Fibroblast of lung (primary cell): ENCODE measurements at regions not wholly inside any gene's neighbourhood (a gene's known extent, or its start where the extent isn't known, plus 50 kb on each side); places are given as distances from the start of the nearest gene placed in this dataset.

ENCODE experiments used
- DNase-seq, 2 donors: peaks; one replicate each; pipeline versions ENCODE4 v3.0.0 to v3.0.0-alpha.2; 2010; ENCODE audit warnings: low read depth in 2 of 2
- H2AFZ ChIP-seq: 2 replicates; pipeline ENCODE4 v1.5.1; 2012; ENCODE audit warnings: low read length, control low read depth, inconsistent platforms
- H3K27ac ChIP-seq: 2 replicates; pipeline ENCODE4 v1.5.1; 2011; ENCODE audit warnings: low read length, control low read depth; ENCODE audit not compliant: insufficient read depth
- H3K27me3 ChIP-seq: 2 replicates; pipeline ENCODE4 v1.5.1; 2011; ENCODE audit warnings: mild to moderate bottlenecking, low read length; ENCODE audit not compliant: control insufficient read depth, insufficient read depth
- H3K36me3 ChIP-seq: 2 replicates; pipeline ENCODE4 v1.5.1; 2011; ENCODE audit warnings: low read length; ENCODE audit not compliant: control insufficient read depth, insufficient read depth
- H3K4me1 ChIP-seq: 2 replicates; pipeline ENCODE4 v1.5.1; 2011; ENCODE audit warnings: low read length; ENCODE audit not compliant: control insufficient read depth, insufficient read depth; ENCODE audit errors: extremely low read depth
- H3K4me2 ChIP-seq: 2 replicates; pipeline ENCODE4 v1.5.1; 2011; ENCODE audit warnings: low read length, control low read depth; ENCODE audit not compliant: insufficient read depth; ENCODE audit errors: extremely low read depth
- H3K4me3 ChIP-seq, 4 experiments: fragments of 200-600 bp in 1 of 4; sonication (generic) in 1 of 4; replicated peaks in 1 of 4; 2 replicates each; pipeline ENCODE4 v1.5.1; 2011 to 2016; ENCODE audit warnings: low read length in 4 of 4, low read depth in 3 of 4, mild to moderate bottlenecking in 3 of 4, control low read depth in 2 of 4, inconsistent platforms in 1 of 4, mixed read lengths in 1 of 4; ENCODE audit not compliant: insufficient read depth in 1 of 4; ENCODE audit errors: control extremely low read depth in 1 of 4
- H3K79me2 ChIP-seq: 2 replicates; pipeline ENCODE4 v1.5.1; 2012; ENCODE audit warnings: mild to moderate bottlenecking, low read length, inconsistent platforms; ENCODE audit not compliant: control insufficient read depth, insufficient read depth
- H3K9ac ChIP-seq: 2 replicates; pipeline ENCODE4 v1.5.1; 2011; ENCODE audit warnings: mild to moderate bottlenecking, low read length, control low read depth; ENCODE audit not compliant: insufficient read depth
- H3K9me3 ChIP-seq: 2 replicates; pipeline ENCODE4 v1.5.1; 2012; ENCODE audit warnings: low read depth, low read length; ENCODE audit not compliant: control insufficient read depth, insufficient read depth
- H4K20me1 ChIP-seq: 2 replicates; pipeline ENCODE4 v1.5.1; 2011; ENCODE audit warnings: low read length; ENCODE audit not compliant: control insufficient read depth, insufficient read depth; ENCODE audit errors: extremely low read depth
- CTCF ChIP-seq, 2 donors: IDR thresholded peaks in 1 of 2; conservative IDR thresholded peaks in 1 of 2; 1 replicate in 1 of 2; 2 replicates in 1 of 2; pipeline ENCODE4 v1.5.1; 2011 to 2012; ENCODE audit warnings: low read length in 2 of 2, control low read depth in 1 of 2, inconsistent platforms in 1 of 2, low read depth in 1 of 2, mild to moderate bottlenecking in 1 of 2
- EZH2 ChIP-seq: IDR thresholded peaks from 2 replicates; pipeline ENCODE4 v1.5.1; 2012; ENCODE audit warnings: low read length, control low read depth, mild to moderate bottlenecking; ENCODE audit errors: missing control alignments

DNA sequence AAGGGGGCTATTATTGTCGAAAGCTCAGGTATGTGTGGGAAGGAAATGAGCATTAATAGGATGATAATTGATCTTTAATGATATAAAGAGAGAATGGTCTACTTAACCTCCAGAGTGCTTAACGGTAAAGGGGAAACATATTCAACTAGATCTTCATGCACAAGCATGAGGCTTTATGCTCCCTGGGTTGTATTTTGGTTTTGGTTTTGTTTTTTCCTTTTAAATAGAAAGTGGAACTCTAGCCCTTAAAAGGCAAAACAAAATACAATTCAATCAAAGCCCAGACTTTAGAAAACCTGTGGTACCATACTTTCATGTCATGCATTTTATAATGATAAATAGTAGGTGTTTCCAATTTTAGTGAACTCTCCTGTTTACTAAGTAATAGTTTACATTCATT, 622.7 kb downstream of the METTL15 start:
- Histone ChIP-seq H3K4me1 (no peaks in the 10 kb centered on the region), H2AFZ (no peak overlapping the region), H3K9ac (no peak overlapping the region), H3K9me3 (no peaks in the 10 kb centered on the region), H3K4me3 (no peak overlapping the region), H3K79me2 (no peaks in the 10 kb centered on the region), H4K20me1 (no peaks in the 10 kb centered on the region), H3K4me2 (no peak overlapping the region), H3K27ac (no peak overlapping the region), H3K27me3 (no peaks in the 10 kb centered on the region), H3K36me3 (no peaks in the 10 kb centered on the region)
- DNase-seq: no peak
- TF ChIP-seq CTCF (conservative IDR thresholded peaks at IDR 0.05 in 1 of 2, IDR thresholded peaks at IDR 0.05 in 1 of 2; ENCODE audit: low read depth in 1 of 2, low read length in 2 of 2) (no peak), EZH2 (no peak)

DNA sequence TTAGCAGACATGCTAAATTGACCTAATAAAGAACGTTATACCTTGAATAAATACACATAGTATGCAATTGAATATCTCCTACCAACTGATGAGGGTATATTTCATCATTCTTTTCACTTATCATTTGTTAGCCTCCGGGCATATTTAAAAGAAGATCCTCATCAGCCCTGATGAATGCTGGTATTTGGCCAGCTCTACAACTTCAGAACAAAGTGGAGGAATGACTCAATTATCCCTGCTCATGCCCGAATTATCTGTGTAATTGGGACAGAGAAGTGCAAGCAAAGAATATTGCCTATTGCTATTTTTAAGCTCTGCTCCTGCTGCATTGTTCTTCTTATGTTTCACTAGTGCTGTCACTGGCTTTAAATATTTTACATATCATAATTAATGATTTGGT, 622.1 kb downstream of the METTL15 start:
- Histone ChIP-seq H4K20me1 (no peaks in the 10 kb centered on the region), H3K4me2 (no peak overlapping the region), H3K36me3 (no peaks in the 10 kb centered on the region), H3K9me3 (no peaks in the 10 kb centered on the region), H2AFZ (no peak overlapping the region), H3K4me3 (no peak overlapping the region), H3K27ac (no peak overlapping the region), H3K4me1 (no peaks in the 10 kb centered on the region), H3K9ac (no peak overlapping the region), H3K79me2 (no peaks in the 10 kb centered on the region), H3K27me3 (no peaks in the 10 kb centered on the region)
- peak in 1 of 2 donors; percentile 54 for DNase-seq
- TF ChIP-seq CTCF (conservative IDR thresholded peaks at IDR 0.05 in 1 of 2, IDR thresholded peaks at IDR 0.05 in 1 of 2; ENCODE audit: low read depth in 1 of 2, low read length in 2 of 2) (no peak), EZH2 (no peak)

- no peak overlapping the region for H3K4me3 ChIP-seq
- H3K36me3 ChIP-seq: no peaks in the 10 kb centered on the region
- no peak for DNase-seq
- H3K9ac ChIP-seq: no peak overlapping the region
- no peaks in the 10 kb centered on the region for H3K9me3 ChIP-seq
- H2AFZ ChIP-seq: no peak overlapping the region
- no peaks in the 10 kb centered on the region for H3K27me3 ChIP-seq
- H3K4me1 ChIP-seq: no peaks in the 10 kb centered on the region
- TF ChIP-seq EZH2 (no peak), CTCF (conservative IDR thresholded peaks at IDR 0.05 in 1 of 2, IDR thresholded peaks at IDR 0.05 in 1 of 2; ENCODE audit: low read depth in 1 of 2, low read length in 2 of 2) (no peak)
- no peak overlapping the region for H3K4me2 ChIP-seq
- H4K20me1 ChIP-seq: no peaks in the 10 kb centered on the region
- no peak overlapping the region for H3K27ac ChIP-seq
- H3K79me2 ChIP-seq: no peaks in the 10 kb centered on the region
Measured at GRCh38 chr11:28729339-28729738, 621.2 kb downstream of the METTL15 start.
